ENCODE measurements at regions not wholly inside any gene's neighbourhood (a gene's known extent, or its start where the extent isn't known, plus 50 kb on each side); places are given as distances from the start of the nearest gene placed in this dataset.

- TF ChIP-seq GATA2 (IDR thresholded peaks at IDR 0.05; ENCODE audit: low read depth, low read length), result no peak
- no peak for TF ChIP-seq GATA3 (IDR thresholded peaks at IDR 0.05; ENCODE audit: low read depth, low read length)
Observed at GRCh38 chr9:134544388-134545214, 97.0 kb upstream of the COL5A1 start.

GRCh38 chr9:134545215-134545542 is 96.4 kb upstream of the COL5A1 start:
- TF ChIP-seq GATA3 (IDR thresholded peaks at IDR 0.05; ENCODE audit: low read depth, low read length) (no peak), GATA2 (IDR thresholded peaks at IDR 0.05; ENCODE audit: low read depth, low read length) (no peak)

GRCh38 chr9:134545543-134546245 is 95.9 kb upstream of the COL5A1 start:
- TF ChIP-seq GATA3 (IDR thresholded peaks at IDR 0.05; ENCODE audit: low read depth, low read length) (no peak), GATA2 (IDR thresholded peaks at IDR 0.05; ENCODE audit: low read depth, low read length) (no peak)

- TF ChIP-seq GATA3 (IDR thresholded peaks at IDR 0.05; ENCODE audit: low read depth, low read length) (no peak), GATA2 (IDR thresholded peaks at IDR 0.05; ENCODE audit: low read depth, low read length) (no peak)
Observed at GRCh38 chr9:134546246-134546731, 95.3 kb upstream of the COL5A1 start.

GRCh38 chr9:134546746-134547145 is 94.9 kb upstream of the COL5A1 start:
- TF ChIP-seq GATA3 (IDR thresholded peaks at IDR 0.05; ENCODE audit: low read depth, low read length) (no peak), GATA2 (IDR thresholded peaks at IDR 0.05; ENCODE audit: low read depth, low read length) (no peak)

GRCh38 chr9:134547161-134548100 is 94.2 kb upstream of the COL5A1 start:
- TF ChIP-seq GATA3 (IDR thresholded peaks at IDR 0.05; ENCODE audit: low read depth, low read length) (no peak), GATA2 (IDR thresholded peaks at IDR 0.05; ENCODE audit: low read depth, low read length) (no peak)

GRCh38 chr9:134548185-134548584 is 93.4 kb upstream of the COL5A1 start:
- TF ChIP-seq GATA2 (IDR thresholded peaks at IDR 0.05; ENCODE audit: low read depth, low read length), result no peak
- TF ChIP-seq GATA3 (IDR thresholded peaks at IDR 0.05; ENCODE audit: low read depth, low read length), result no peak

GRCh38 chr9:134548618-134549017 is 93.0 kb upstream of the COL5A1 start:
- TF ChIP-seq GATA3 (IDR thresholded peaks at IDR 0.05; ENCODE audit: low read depth, low read length) (no peak), GATA2 (IDR thresholded peaks at IDR 0.05; ENCODE audit: low read depth, low read length) (no peak)

- TF ChIP-seq GATA3 (IDR thresholded peaks at IDR 0.05; ENCODE audit: low read depth, low read length) (no peak), GATA2 (IDR thresholded peaks at IDR 0.05; ENCODE audit: low read depth, low read length) (no peak)
Observed at GRCh38 chr9:134549336-134549735, 92.3 kb upstream of the COL5A1 start.

GRCh38 chr9:134550584-134550983 is 91.0 kb upstream of the COL5A1 start:
- TF ChIP-seq GATA3 (IDR thresholded peaks at IDR 0.05; ENCODE audit: low read depth, low read length) (no peak), GATA2 (IDR thresholded peaks at IDR 0.05; ENCODE audit: low read depth, low read length) (no peak)

GRCh38 chr9:134551176-134551575 is 90.4 kb upstream of the COL5A1 start:
- no peak for TF ChIP-seq GATA3 (IDR thresholded peaks at IDR 0.05; ENCODE audit: low read depth, low read length)
- TF ChIP-seq GATA2 (IDR thresholded peaks at IDR 0.05; ENCODE audit: low read depth, low read length), result no peak

GRCh38 chr9:134551644-134552348 is 89.8 kb upstream of the COL5A1 start:
- no peak for TF ChIP-seq GATA2 (IDR thresholded peaks at IDR 0.05; ENCODE audit: low read depth, low read length)
- TF ChIP-seq GATA3 (IDR thresholded peaks at IDR 0.05; ENCODE audit: low read depth, low read length), result no peak

GRCh38 chr9:134552349-134552990 is 89.1 kb upstream of the COL5A1 start:
- TF ChIP-seq GATA3 (IDR thresholded peaks at IDR 0.05; ENCODE audit: low read depth, low read length), result no peak
- no peak for TF ChIP-seq GATA2 (IDR thresholded peaks at IDR 0.05; ENCODE audit: low read depth, low read length)

All from SH-SY5Y (cell line).